IMR-90 (cell line): ENCODE measurements at regions not wholly inside any gene's neighbourhood (a gene's known extent, or its start where the extent isn't known, plus 50 kb on each side); places are given as distances from the start of the nearest gene placed in this dataset.

Source experiments
- ATAC-seq: fragments of 200-7000 bp; cut with Tn5 transposase; 2 replicates; pipeline ENCODE4 v1.9.1; 2020; ENCODE audit warnings: low read depth, mild to moderate bottlenecking, moderate library complexity
- BruUV-seq: library from RNA; stranded (reverse); fragments of 400-500 nt; replicated peaks from 2 replicates; lab custom pipeline; 2021; lab: Mats Ljungman, UMichigan
- CTCF ChIA-PET: fragments of 300-600 bp; formaldehyde crosslinking; extraction: SDS; loops from one replicate; lab custom pipeline; 2021; ENCODE audit warnings: antibody characterized with exemption; lab: Yijun Ruan, JAX
- POLR2A ChIA-PET: fragments of 300-600 bp; sonication (Branson Sonifier 250); formaldehyde crosslinking; loops from one replicate; lab custom pipeline; 2022; ENCODE audit warnings: antibody characterized with exemption; ENCODE audit not compliant: unreplicated experiment; lab: Charles Lee
- DNase-seq: peaks from one replicate; pipeline ENCODE4 v3.0.0; 2013
- H2AFZ ChIP-seq: replicated peaks from 2 replicates; pipeline ENCODE3; 2013; ENCODE audit warnings: low read length, mild to moderate bottlenecking; ENCODE audit not compliant: poor library complexity
- H2AK5ac ChIP-seq: 2 replicates; pipeline ENCODE4 v1.6.1; 2013; ENCODE audit warnings: low read depth, low read length, inconsistent platforms
- H2AK9ac ChIP-seq: replicated peaks from 2 replicates; pipeline ENCODE3; 2013; ENCODE audit warnings: mild to moderate bottlenecking, low read depth, low read length, moderate library complexity; ENCODE audit not compliant: poor library complexity
- H2BK120ac ChIP-seq: 2 replicates; pipeline ENCODE4 v1.6.1; 2013; ENCODE audit warnings: low read depth, low read length, inconsistent platforms
- H2BK15ac ChIP-seq: 3 replicates; pipeline ENCODE4 v1.6.1; 2013; ENCODE audit warnings: low read depth, low read length, inconsistent platforms
- H2BK20ac ChIP-seq: 2 replicates; pipeline ENCODE4 v1.6.1; 2013; ENCODE audit warnings: low read depth, mild to moderate bottlenecking, inconsistent platforms, low read length, moderate library complexity
- H2BK5ac ChIP-seq: 2 replicates; pipeline ENCODE4 v1.6.1; 2013; ENCODE audit warnings: mild to moderate bottlenecking, low read depth, low read length, inconsistent platforms; ENCODE audit not compliant: poor library complexity, severe bottlenecking
- H3K14ac ChIP-seq: replicated peaks from 2 replicates; pipeline ENCODE4 v1.6.1; 2013; ENCODE audit warnings: low read depth, low read length, inconsistent platforms
- H3K18ac ChIP-seq: 2 replicates; pipeline ENCODE4 v1.6.1; 2013; ENCODE audit warnings: low read depth, low read length, control low read depth
- H3K23ac ChIP-seq: 2 replicates; pipeline ENCODE4 v1.6.1; 2013; ENCODE audit warnings: low read depth, low read length, inconsistent platforms
- H3K27ac ChIP-seq: 2 replicates; pipeline ENCODE4 v1.5.1; 2013; ENCODE audit warnings: mild to moderate bottlenecking, control low read depth, low read length; ENCODE audit not compliant: insufficient read depth
- H3K27me3 ChIP-seq: 2 replicates; pipeline ENCODE4 v1.6.1; 2013; ENCODE audit warnings: low read length; ENCODE audit not compliant: control insufficient read depth, insufficient read depth
- H3K36me3 ChIP-seq: 2 replicates; pipeline ENCODE4 v1.6.1; 2013; ENCODE audit warnings: low read length, mixed read lengths; ENCODE audit not compliant: control insufficient read depth, insufficient read depth
- H3K4ac ChIP-seq: 2 replicates; pipeline ENCODE4 v1.6.1; 2013; ENCODE audit warnings: low read depth, low read length, inconsistent platforms
- H3K4me1 ChIP-seq: 2 replicates; pipeline ENCODE4 v1.6.1; 2013; ENCODE audit warnings: low read length, mixed read lengths; ENCODE audit not compliant: control insufficient read depth, insufficient read depth
- H3K4me2 ChIP-seq: 2 replicates; pipeline ENCODE4 v1.6.1; 2013; ENCODE audit warnings: low read depth, mild to moderate bottlenecking, control low read depth, low read length, moderate library complexity
- H3K4me3 ChIP-seq: 2 replicates; pipeline ENCODE4 v1.5.1; 2013; ENCODE audit warnings: low read depth, mild to moderate bottlenecking, control low read depth, low read length, moderate library complexity; ENCODE audit not compliant: insufficient read depth
- H3K56ac ChIP-seq: 2 replicates; pipeline ENCODE4 v1.6.1; 2013; ENCODE audit warnings: low read length, inconsistent platforms; ENCODE audit not compliant: insufficient read depth; ENCODE audit errors: extremely low read depth
- H3K79me1 ChIP-seq, 2 experiments: 2 replicates each; pipeline ENCODE4 v1.6.1; 2013; ENCODE audit warnings: low read length in 2 of 2, inconsistent platforms in 1 of 2, low read depth in 1 of 2
- H3K9ac ChIP-seq: 2 replicates; pipeline ENCODE4 v1.6.1; 2013; ENCODE audit warnings: low read depth, low read length, control low read depth
- H3K9me1 ChIP-seq: 2 replicates; pipeline ENCODE4 v1.6.1; 2013; ENCODE audit warnings: low read length, inconsistent platforms; ENCODE audit not compliant: insufficient read depth
- H3K9me3 ChIP-seq: 2 replicates; pipeline ENCODE4 v1.6.1; 2013; ENCODE audit warnings: low read length; ENCODE audit not compliant: control insufficient read depth, insufficient read depth
- H4K20me1 ChIP-seq: 2 replicates; pipeline ENCODE4 v1.6.1; 2013; ENCODE audit warnings: low read length, inconsistent platforms; ENCODE audit not compliant: insufficient read depth
- H4K5ac ChIP-seq: 2 replicates; pipeline ENCODE4 v1.6.1; 2013; ENCODE audit warnings: mild to moderate bottlenecking, low read depth, low read length, control low read depth
- H4K8ac ChIP-seq, 2 experiments: 2 replicates each; pipeline ENCODE4 v1.6.1; 2013; ENCODE audit warnings: low read depth in 2 of 2, low read length in 2 of 2, control low read depth in 1 of 2, inconsistent platforms in 1 of 2
- H4K91ac ChIP-seq: 2 replicates; pipeline ENCODE4 v1.6.1; 2013; ENCODE audit warnings: low read depth, low read length, inconsistent platforms; ENCODE audit not compliant: insufficient read depth
- CEBPB ChIP-seq: IDR thresholded peaks from 2 replicates; pipeline ENCODE4 v1.6.1; 2012; ENCODE audit warnings: low read depth, low read length, improper control_type of control experiment
- CHD1 ChIP-seq: IDR thresholded peaks from 2 replicates; pipeline ENCODE4 v1.6.1; 2012; ENCODE audit warnings: low read depth, low read length, improper control_type of control experiment
- ELK1 ChIP-seq: fragments of 150-350 bp; IDR thresholded peaks from 2 replicates; pipeline ENCODE4 v1.6.1; 2016; ENCODE audit warnings: low read depth, mild to moderate bottlenecking, low read length, moderate library complexity, borderline replicate concordance
- MAFK ChIP-seq: IDR thresholded peaks from 2 replicates; pipeline ENCODE4 v1.6.1; 2012; ENCODE audit warnings: low read depth, low read length, improper control_type of control experiment
- MXI1 ChIP-seq: IDR thresholded peaks from 2 replicates; pipeline ENCODE4 v1.6.1; 2012; ENCODE audit warnings: low read depth, mild to moderate bottlenecking, low read length, moderate library complexity, borderline replicate concordance
- NFE2L2 ChIP-seq: fragments of 150-350 bp; IDR thresholded peaks from 2 replicates; pipeline ENCODE4 v1.6.1; 2016; ENCODE audit warnings: low read depth, mild to moderate bottlenecking, low read length
- POLR2A ChIP-seq: IDR thresholded peaks from 2 replicates; pipeline ENCODE4 v1.6.1; 2012; ENCODE audit warnings: mild to moderate bottlenecking, low read depth, low read length
- RAD21 ChIP-seq: IDR thresholded peaks from 2 replicates; pipeline ENCODE4 v1.6.1; 2012; ENCODE audit warnings: low read length, improper control_type of control experiment
- RCOR1 ChIP-seq: IDR thresholded peaks from 2 replicates; pipeline ENCODE4 v1.6.1; 2012; ENCODE audit warnings: mild to moderate bottlenecking, low read length, improper control_type of control experiment; ENCODE audit not compliant: insufficient replicate concordance
- SMC3 ChIP-seq: fragments of 150-350 bp; IDR thresholded peaks from 2 replicates; pipeline ENCODE4 v1.6.1; 2016; ENCODE audit warnings: low read depth, mild to moderate bottlenecking, antibody characterized with exemption, low read length, moderate library complexity
- USF2 ChIP-seq: fragments of 150-350 bp; IDR thresholded peaks from 2 replicates; pipeline ENCODE4 v1.6.1; 2017; ENCODE audit warnings: mild to moderate bottlenecking, antibody characterized with exemption, low read length, low read depth
- WGBS, 2 experiments: methylation state at CpG; one replicate each; pipeline versions ENCODE4 v1.1.5 to v1.1.7; 2013; ENCODE audit warnings: missing lambda C conversion rate in 2 of 2; ENCODE audit not compliant: insufficient read length in 1 of 2; ENCODE audit errors: extremely low coverage in 2 of 2; 5-methylcytosine and 5-hydroxymethylcytosine counted together
- dilution Hi-C: fragments of 300-500 bp; cut with HindIII; formaldehyde crosslinking; loops from one replicate; pipeline ENCODE4 v1.14.3; 2018; ENCODE audit warnings: low sequenced_read_pairs; ENCODE audit not compliant: unreplicated experiment
- in situ Hi-C: fragments of 300-500 bp; cut with MboI; formaldehyde crosslinking; loops from 3 replicates; pipeline ENCODE4 v1.14.3; 2019; ENCODE audit warnings: low sequenced_read_pairs, inconsistent platforms, mixed read lengths
- intact Hi-C: fragments of 100-400 bp; cut with micrococcal nuclease; formaldehyde crosslinking; loops from 2 replicates; pipeline ENCODE4 v1.10.0; 2022

- H3K27ac ChIP-seq, result no peak overlapping the region
- H3K36me3 ChIP-seq, result no peaks in the 10 kb centered on the region
- H3K23ac ChIP-seq, result no peak overlapping the region
- in situ Hi-C loops, result no loop called here
- no CpG with 5 or more reads among the region's 4 CpGs for WGBS, 2 experiments
- ATAC-seq (no peak), DNase-seq (no peak)
- no peaks in the 10 kb centered on the region for H4K20me1 ChIP-seq
- H3K9ac ChIP-seq, result no peak overlapping the region
- no peak overlapping the region for H3K4me2 ChIP-seq
- no peak overlapping the region for H3K56ac ChIP-seq
- no peak overlapping the region for H2BK5ac ChIP-seq
- no peak overlapping the region for H4K8ac ChIP-seq
- no peak overlapping the region for H3K4me3 ChIP-seq
- no peaks in the 10 kb centered on the region for H3K9me1 ChIP-seq
- H3K27me3 ChIP-seq, result no peaks in the 10 kb centered on the region
- dilution Hi-C loops, result no loop called here
- H3K9me3 ChIP-seq, result peaks cover 2% of the 10 kb centered on the region; the same call in 1 of the 2 replicates
- no peaks in the 10 kb centered on the region for H3K79me1 ChIP-seq
- no peak overlapping the region for H2AFZ ChIP-seq
- BruUV-seq, result no TSS peak
- H2BK20ac ChIP-seq, result no peak overlapping the region
- H3K18ac ChIP-seq, result no peak overlapping the region
- no peak overlapping the region for H2BK15ac ChIP-seq
- H2AK5ac ChIP-seq, result no peak overlapping the region
- no peak overlapping the region for H3K14ac ChIP-seq
- H4K91ac ChIP-seq, result no peak overlapping the region
- TF ChIP-seq MXI1, result no peak
- TF ChIP-seq MAFK, result no peak
- TF ChIP-seq RCOR1, result no peak
- no peak for TF ChIP-seq POLR2A
- no peak for TF ChIP-seq CEBPB
- no peak for TF ChIP-seq RAD21
- TF ChIP-seq ELK1, result no peak
- TF ChIP-seq SMC3, result no peak
- TF ChIP-seq USF2, result no peak
- TF ChIP-seq CHD1, result no peak
- no peak for TF ChIP-seq NFE2L2
- intact Hi-C loops, result no loop called here
- H2AK9ac ChIP-seq, result no peak overlapping the region
- ChIA-PET CTCF (no interaction called here), POLR2A (no interaction called here)
- no peak overlapping the region for H3K4ac ChIP-seq
- H4K5ac ChIP-seq, result no peak overlapping the region
- no peak overlapping the region for H2BK120ac ChIP-seq
- H3K4me1 ChIP-seq, result no peaks in the 10 kb centered on the region
Observed at GRCh38 chr2:35415942-35416341, 939.6 kb upstream of the CRIM1 start.
